HepG2 (cell line): ENCODE measurements at regions not wholly inside any gene's neighbourhood (a gene's known extent, or its start where the extent isn't known, plus 50 kb on each side); places are given as distances from the start of the nearest gene placed in this dataset.

Experiments
- ATAC-seq: fragments of 200-7000 bp; cut with Tn5 transposase; 3 replicates; pipeline ENCODE4 v1.9.1; 2020; ENCODE audit warnings: mild to moderate bottlenecking, moderate library complexity
- BruUV-seq: library from RNA; stranded (reverse); fragments of 400-500 nt; replicated peaks from 2 replicates; lab custom pipeline; 2021; lab: Mats Ljungman, UMichigan
- CTCF ChIA-PET: fragments of 300-600 bp; formaldehyde crosslinking; extraction: SDS; loops from one replicate; lab custom pipeline; 2021; ENCODE audit warnings: low total read pairs, inconsistent platforms, low intra/inter-chr PET ratio; lab: Yijun Ruan, JAX
- POLR2A ChIA-PET: fragments of 350-600 bp; sonication (Branson Sonifier 250); formaldehyde crosslinking; loops from one replicate; lab custom pipeline; 2020; ENCODE audit warnings: antibody characterized with exemption, inconsistent platforms; lab: Yijun Ruan, JAX
- DNase-seq: peaks from one replicate; pipeline ENCODE4 v3.0.0-alpha.2; 2015; ENCODE audit warnings: low spot score
- FAIRE-seq: peaks from 3 replicates; lab custom pipeline; 2011; peaks lifted over from hg19 to GRCh38; lab: Jason Lieb, UNC
- H2AFZ ChIP-seq: one replicate; pipeline ENCODE4 v1.6.1; 2011; ENCODE audit warnings: low read length, inconsistent platforms
- H3K27ac ChIP-seq: fragments of 300-600 bp; 3 replicates; pipeline ENCODE4 v1.8.0; 2011; ENCODE audit warnings: mixed run types, mild to moderate bottlenecking, mixed read lengths, low read length, inconsistent platforms; ENCODE audit not compliant: insufficient read depth; ENCODE audit errors: extremely low read length
- H3K27me3 ChIP-seq, 2 experiments: fragments of 200-600 bp in 1 of 2; 2 replicates in 1 of 2; 3 replicates in 1 of 2; pipeline versions ENCODE4 v1.6.0 to v1.8.0; 2011; ENCODE audit warnings: low read length in 2 of 2, mild to moderate bottlenecking in 2 of 2, moderate library complexity in 2 of 2, inconsistent platforms in 1 of 2; ENCODE audit not compliant: insufficient read depth in 2 of 2, control insufficient read depth in 1 of 2
- H3K36me3 ChIP-seq, 2 experiments: fragments of 200-600 bp in 1 of 2; replicated peaks in 1 of 2; 2 replicates in 1 of 2; 3 replicates in 1 of 2; pipeline versions ENCODE4 v1.5.1 to v1.8.0; 2011; ENCODE audit warnings: low read length in 2 of 2, inconsistent platforms in 1 of 2; ENCODE audit not compliant: insufficient read depth in 2 of 2, control insufficient read depth in 1 of 2
- H3K4me1 ChIP-seq: 2 replicates; pipeline ENCODE4 v1.5.1; 2012; ENCODE audit warnings: low read length, inconsistent platforms; ENCODE audit not compliant: insufficient read depth
- H3K4me2 ChIP-seq: 2 replicates; pipeline ENCODE4 v1.6.0; 2011; ENCODE audit warnings: low read depth, low read length, inconsistent platforms
- H3K4me3 ChIP-seq, 3 experiments: fragments of 200-600 bp in 1 of 3; sonication (generic), shearing (Covaris generic) in 1 of 3; replicated peaks in 1 of 3; 2 replicates each; pipeline ENCODE4 v1.5.1; 2011 to 2016; ENCODE audit warnings: low read length in 3 of 3, inconsistent platforms in 2 of 3, low read depth in 2 of 3, mild to moderate bottlenecking in 2 of 3, control low read depth in 1 of 3, mixed read lengths in 1 of 3; ENCODE audit not compliant: insufficient read depth in 1 of 3
- H3K79me2 ChIP-seq: one replicate; pipeline ENCODE4 v1.6.1; 2011; ENCODE audit warnings: low read length, inconsistent platforms; ENCODE audit not compliant: insufficient read depth
- H3K9ac ChIP-seq: 2 replicates; pipeline ENCODE4 v1.6.0; 2011; ENCODE audit warnings: mild to moderate bottlenecking, low read depth, low read length, inconsistent platforms; ENCODE audit not compliant: insufficient read depth
- H3K9me3 ChIP-seq: 2 replicates; pipeline ENCODE4 v1.5.1; 2012; ENCODE audit warnings: mild to moderate bottlenecking, low read length
- H4K20me1 ChIP-seq: 2 replicates; pipeline ENCODE4 v1.6.0; 2011; ENCODE audit warnings: inconsistent platforms, mild to moderate bottlenecking, low read length, moderate library complexity; ENCODE audit not compliant: insufficient read depth
- ATAD3A ChIP-seq: sonication (generic); formaldehyde crosslinking; IDR thresholded peaks from 2 replicates; pipeline ENCODE4 v1.4.0; 2020; ENCODE audit warnings: missing genetic modification reagents
- NFKB2 ChIP-seq: sonication (generic); formaldehyde crosslinking; IDR thresholded peaks from 2 replicates; pipeline ENCODE4 v1.4.0; 2020; ENCODE audit warnings: missing genetic modification reagents, borderline replicate concordance
- NR2F6 ChIP-seq, 2 experiments: IDR thresholded peaks; 2 replicates each; pipeline ENCODE4 v1.6.1; 2016; ENCODE audit warnings: antibody characterized with exemption in 1 of 2, mild to moderate bottlenecking in 1 of 2
- SNAPC4 ChIP-seq: sonication (generic); formaldehyde crosslinking; IDR thresholded peaks from 2 replicates; pipeline ENCODE4 v1.4.0; 2020; ENCODE audit warnings: mild to moderate bottlenecking, missing genetic modification reagents
- ZNF251 ChIP-seq: sonication (generic); formaldehyde crosslinking; IDR thresholded peaks from 2 replicates; pipeline ENCODE4 v1.9.0; 2021; ENCODE audit warnings: mild to moderate bottlenecking, missing genetic modification reagents
- ZNF501 ChIP-seq: sonication (generic); formaldehyde crosslinking; IDR thresholded peaks from 2 replicates; pipeline ENCODE4 v1.5.1; 2020; ENCODE audit warnings: mild to moderate bottlenecking, moderate library complexity, missing genetic modification reagents
- ZNF75D ChIP-seq: sonication (generic); formaldehyde crosslinking; IDR thresholded peaks from 2 replicates; pipeline ENCODE4 v1.8.1; 2023; ENCODE audit warnings: missing genetic modification reagents, mild to moderate bottlenecking, borderline replicate concordance
- ZNF792 ChIP-seq: IDR thresholded peaks from 2 replicates; pipeline ENCODE4 v1.6.1; 2016
- WGBS: methylation state at CpG from one replicate; pipeline ENCODE4 v1.1.6; 2017; ENCODE audit warnings: low lambda C conversion rate; 5-methylcytosine and 5-hydroxymethylcytosine counted together
- in situ Hi-C: cut with HindIII; loops from 2 replicates; pipeline ENCODE4 v1.10.0; 2017; ENCODE audit warnings: low pct_unique_long_range_greater_than_20kb; ENCODE audit not compliant: extremely low pct_ligation_motif_present
- intact Hi-C: fragments of 100-400 bp; cut with micrococcal nuclease; formaldehyde crosslinking; loops from one replicate; pipeline ENCODE4 v1.10.0; 2022; ENCODE audit not compliant: unreplicated experiment
- TF ChIP-seq, protein P1 (sequence below): sonication (generic); formaldehyde crosslinking; IDR thresholded peaks from 2 replicates; pipeline ENCODE4 v1.4.0; 2020; ENCODE audit warnings: mild to moderate bottlenecking, missing genetic modification reagents
- TF ChIP-seq, protein P2 (sequence below), 2 experiments: sonication (generic) in 1 of 2; formaldehyde crosslinking in 1 of 2; IDR thresholded peaks; 2 replicates each; pipeline versions ENCODE4 v1.4.0 to v1.6.1; 2018 to 2020; ENCODE audit warnings: missing genetic modification reagents in 2 of 2, borderline replicate concordance in 1 of 2, low read depth in 1 of 2, mild to moderate bottlenecking in 1 of 2, missing biosample characterization in 1 of 2

DNA sequence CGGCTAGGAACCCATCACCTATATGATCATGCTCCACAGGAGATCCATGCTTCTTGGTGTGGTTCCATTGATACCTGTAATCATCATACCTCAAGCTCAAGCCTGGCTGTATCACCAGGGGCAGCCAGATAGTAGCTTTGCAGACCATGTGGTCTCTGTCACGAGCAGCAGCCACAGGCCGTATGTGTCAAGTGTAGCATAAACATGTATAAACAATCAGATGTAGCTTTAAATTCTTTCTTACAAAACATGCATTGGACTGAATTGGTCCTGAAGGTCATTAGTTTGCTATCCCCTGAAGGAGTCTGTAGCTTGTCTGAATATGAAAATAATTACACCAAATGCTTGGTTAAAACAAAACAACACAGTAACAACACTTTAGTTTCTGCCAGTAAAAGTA, 1223.2 kb upstream of the TMEM132C start:
- H3K4me1 ChIP-seq: no peaks in the 10 kb centered on the region
- no peaks in the 10 kb centered on the region for H3K79me2 ChIP-seq
- no peak overlapping the region for H3K9ac ChIP-seq
- in situ Hi-C loops (no loop called here), intact Hi-C loops (no loop called here)
- no peak for ATAC-seq
- H3K4me3 ChIP-seq: no peak overlapping the region
- FAIRE-seq: no peak
- no peaks in the 10 kb centered on the region for H4K20me1 ChIP-seq
- ChIA-PET CTCF (no interaction called here), POLR2A (no interaction called here)
- H3K27ac ChIP-seq: no peak overlapping the region
- no peaks in the 10 kb centered on the region for H3K27me3 ChIP-seq
- peaks cover 17% of the 10 kb centered on the region; the same call in 1 of the 2 replicates for H3K9me3 ChIP-seq
- no peaks in the 10 kb centered on the region for H3K36me3 ChIP-seq
- H3K4me2 ChIP-seq: no peak overlapping the region
- DNase-seq: no peak
- 4% methylated on average over 2 of the region's 3 CpGs for WGBS
- H2AFZ ChIP-seq: no peak overlapping the region
- BruUV-seq: no TSS peak
- no peak for TF ChIP-seq SNAPC4
- TF ChIP-seq NR2F6 (IDR thresholded peaks at IDR 0.05): no peak
- no peak for TF ChIP-seq NR2F6 (CRISPR knock-in tag; IDR thresholded peaks at IDR 0.05)
- no peak for TF ChIP-seq ATAD3A (CRISPR knock-in tag)
- TF ChIP-seq, protein P1, sequence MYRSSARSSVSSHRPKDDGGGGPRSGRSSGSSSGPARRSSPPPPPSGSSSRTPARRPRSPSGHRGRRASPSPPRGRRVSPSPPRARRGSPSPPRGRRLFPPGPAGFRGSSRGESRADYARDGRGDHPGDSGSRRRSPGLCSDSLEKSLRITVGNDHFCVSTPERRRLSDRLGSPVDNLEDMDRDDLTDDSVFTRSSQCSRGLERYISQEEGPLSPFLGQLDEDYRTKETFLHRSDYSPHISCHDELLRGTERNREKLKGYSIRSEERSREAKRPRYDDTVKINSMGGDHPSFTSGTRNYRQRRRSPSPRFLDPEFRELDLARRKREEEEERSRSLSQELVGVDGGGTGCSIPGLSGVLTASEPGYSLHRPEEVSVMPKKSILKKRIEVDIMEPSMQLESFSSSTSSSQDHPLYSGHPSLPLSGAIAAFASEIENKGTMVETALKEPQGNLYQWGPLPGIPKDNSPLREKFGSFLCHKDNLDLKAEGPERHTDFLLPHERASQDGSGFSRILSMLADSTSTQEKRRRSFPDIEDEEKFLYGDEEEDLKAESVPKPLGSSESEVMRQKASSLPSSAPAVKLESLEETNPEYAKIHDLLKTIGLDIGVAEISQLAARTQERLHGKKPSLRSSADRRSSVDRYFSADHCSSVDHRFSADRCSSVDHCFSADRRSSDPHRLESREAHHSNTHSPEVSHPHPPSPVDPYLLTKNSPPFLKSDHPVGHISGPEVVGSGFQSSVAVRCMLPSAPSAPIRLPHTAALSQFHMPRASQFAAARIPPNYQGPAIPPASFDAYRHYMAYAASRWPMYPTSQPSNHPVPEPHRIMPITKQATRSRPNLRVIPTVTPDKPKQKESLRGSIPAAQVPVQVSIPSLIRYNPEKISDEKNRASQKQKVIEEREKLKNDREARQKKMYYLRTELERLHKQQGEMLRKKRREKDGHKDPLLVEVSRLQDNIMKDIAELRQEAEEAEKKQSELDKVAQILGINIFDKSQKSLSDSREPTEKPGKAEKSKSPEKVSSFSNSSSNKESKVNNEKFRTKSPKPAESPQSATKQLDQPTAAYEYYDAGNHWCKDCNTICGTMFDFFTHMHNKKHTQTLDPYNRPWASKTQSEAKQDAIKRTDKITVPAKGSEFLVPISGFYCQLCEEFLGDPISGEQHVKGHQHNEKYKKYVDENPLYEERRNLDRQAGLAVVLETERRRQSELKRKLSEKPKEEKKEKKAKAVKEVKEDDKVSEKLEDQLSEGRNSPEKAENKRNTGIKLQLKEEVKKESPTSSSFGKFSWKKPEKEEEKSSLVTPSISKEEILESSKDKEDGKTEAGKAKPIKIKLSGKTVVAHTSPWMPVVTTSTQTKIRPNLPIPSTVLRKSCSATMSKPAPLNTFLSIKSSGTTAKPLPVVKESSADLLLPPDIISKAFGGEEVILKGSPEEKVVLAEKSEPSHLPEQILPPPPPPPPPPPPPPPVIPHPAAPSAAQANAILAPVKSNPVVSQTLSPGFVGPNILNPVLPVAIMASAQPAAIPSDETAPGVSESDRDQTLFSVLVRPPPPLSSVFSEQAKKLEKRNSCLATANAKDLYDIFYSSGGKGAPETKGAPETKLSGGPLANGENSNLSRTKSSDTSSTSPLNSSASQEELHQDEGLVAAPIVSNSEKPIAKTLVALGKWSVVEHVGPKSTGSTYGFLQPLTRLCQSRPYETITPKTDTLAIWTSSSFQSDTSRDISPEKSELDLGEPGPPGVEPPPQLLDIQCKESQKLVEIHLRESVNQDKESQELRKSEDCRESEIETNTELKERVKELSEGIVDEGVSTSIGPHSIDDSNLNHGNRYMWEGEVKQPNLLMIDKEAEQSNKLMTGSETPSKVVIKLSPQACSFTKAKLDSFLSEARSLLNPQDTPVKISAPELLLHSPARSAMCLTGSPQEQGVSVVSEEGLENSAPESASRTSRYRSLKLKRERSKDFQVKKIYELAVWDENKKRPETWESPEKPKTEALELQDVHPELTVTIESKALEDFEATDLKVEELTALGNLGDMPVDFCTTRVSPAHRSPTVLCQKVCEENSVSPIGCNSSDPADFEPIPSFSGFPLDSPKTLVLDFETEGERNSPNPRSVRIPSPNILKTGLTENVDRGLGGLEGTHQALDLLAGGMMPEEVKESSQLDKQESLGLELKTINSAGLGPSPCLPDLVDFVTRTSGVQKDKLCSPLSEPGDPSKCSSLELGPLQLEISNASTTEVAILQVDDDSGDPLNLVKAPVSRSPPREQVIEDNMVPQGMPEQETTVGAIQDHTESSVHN (CRISPR knock-in tag): no peak
- TF ChIP-seq ZNF75D (CRISPR knock-in tag): no peak
- no peak for TF ChIP-seq ZNF251
- TF ChIP-seq NFKB2 (CRISPR knock-in tag): no peak
- no peak for TF ChIP-seq ZNF792 (CRISPR knock-in tag)
- no peak for TF ChIP-seq ZNF501 (CRISPR knock-in tag)
- TF ChIP-seq, protein P2, sequence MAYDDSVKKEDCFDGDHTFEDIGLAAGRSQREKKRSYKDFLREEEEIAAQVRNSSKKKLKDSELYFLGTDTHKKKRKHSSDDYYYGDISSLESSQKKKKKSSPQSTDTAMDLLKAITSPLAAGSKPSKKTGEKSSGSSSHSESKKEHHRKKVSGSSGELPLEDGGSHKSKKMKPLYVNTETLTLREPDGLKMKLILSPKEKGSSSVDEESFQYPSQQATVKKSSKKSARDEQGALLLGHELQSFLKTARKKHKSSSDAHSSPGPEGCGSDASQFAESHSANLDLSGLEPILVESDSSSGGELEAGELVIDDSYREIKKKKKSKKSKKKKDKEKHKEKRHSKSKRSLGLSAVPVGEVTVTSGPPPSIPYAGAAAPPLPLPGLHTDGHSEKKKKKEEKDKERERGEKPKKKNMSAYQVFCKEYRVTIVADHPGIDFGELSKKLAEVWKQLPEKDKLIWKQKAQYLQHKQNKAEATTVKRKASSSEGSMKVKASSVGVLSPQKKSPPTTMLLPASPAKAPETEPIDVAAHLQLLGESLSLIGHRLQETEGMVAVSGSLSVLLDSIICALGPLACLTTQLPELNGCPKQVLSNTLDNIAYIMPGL (CRISPR knock-in tag; IDR thresholded peaks at IDR 0.05; ENCODE audit: borderline replicate concordance in 1 of 2, low read depth in 1 of 2): no peak
